IMR-90 (cell line): ENCODE measurements at regions not wholly inside any gene's neighbourhood (a gene's known extent, or its start where the extent isn't known, plus 50 kb on each side); places are given as distances from the start of the nearest gene placed in this dataset.

Experiments
- ATAC-seq: fragments of 200-7000 bp; cut with Tn5 transposase; 2 replicates; pipeline ENCODE4 v1.9.1; 2020; ENCODE audit warnings: low read depth, mild to moderate bottlenecking, moderate library complexity
- BruUV-seq: library from RNA; stranded (reverse); fragments of 400-500 nt; replicated peaks from 2 replicates; lab custom pipeline; 2021; lab: Mats Ljungman, UMichigan
- CTCF ChIA-PET: fragments of 300-600 bp; formaldehyde crosslinking; extraction: SDS; loops from one replicate; lab custom pipeline; 2021; ENCODE audit warnings: antibody characterized with exemption; lab: Yijun Ruan, JAX
- POLR2A ChIA-PET: fragments of 300-600 bp; sonication (Branson Sonifier 250); formaldehyde crosslinking; loops from one replicate; lab custom pipeline; 2022; ENCODE audit warnings: antibody characterized with exemption; ENCODE audit not compliant: unreplicated experiment; lab: Charles Lee
- DNase-seq: peaks from one replicate; pipeline ENCODE4 v3.0.0; 2013
- H2AFZ ChIP-seq: replicated peaks from 2 replicates; pipeline ENCODE3; 2013; ENCODE audit warnings: low read length, mild to moderate bottlenecking; ENCODE audit not compliant: poor library complexity
- H2AK5ac ChIP-seq: 2 replicates; pipeline ENCODE4 v1.6.1; 2013; ENCODE audit warnings: low read depth, low read length, inconsistent platforms
- H2AK9ac ChIP-seq: replicated peaks from 2 replicates; pipeline ENCODE3; 2013; ENCODE audit warnings: mild to moderate bottlenecking, low read depth, low read length, moderate library complexity; ENCODE audit not compliant: poor library complexity
- H2BK120ac ChIP-seq: 2 replicates; pipeline ENCODE4 v1.6.1; 2013; ENCODE audit warnings: low read depth, low read length, inconsistent platforms
- H2BK15ac ChIP-seq: 3 replicates; pipeline ENCODE4 v1.6.1; 2013; ENCODE audit warnings: low read depth, low read length, inconsistent platforms
- H2BK20ac ChIP-seq: 2 replicates; pipeline ENCODE4 v1.6.1; 2013; ENCODE audit warnings: low read depth, mild to moderate bottlenecking, inconsistent platforms, low read length, moderate library complexity
- H2BK5ac ChIP-seq: 2 replicates; pipeline ENCODE4 v1.6.1; 2013; ENCODE audit warnings: mild to moderate bottlenecking, low read depth, low read length, inconsistent platforms; ENCODE audit not compliant: poor library complexity, severe bottlenecking
- H3K14ac ChIP-seq: replicated peaks from 2 replicates; pipeline ENCODE4 v1.6.1; 2013; ENCODE audit warnings: low read depth, low read length, inconsistent platforms
- H3K18ac ChIP-seq: 2 replicates; pipeline ENCODE4 v1.6.1; 2013; ENCODE audit warnings: low read depth, low read length, control low read depth
- H3K23ac ChIP-seq: 2 replicates; pipeline ENCODE4 v1.6.1; 2013; ENCODE audit warnings: low read depth, low read length, inconsistent platforms
- H3K27ac ChIP-seq: 2 replicates; pipeline ENCODE4 v1.5.1; 2013; ENCODE audit warnings: mild to moderate bottlenecking, control low read depth, low read length; ENCODE audit not compliant: insufficient read depth
- H3K27me3 ChIP-seq: 2 replicates; pipeline ENCODE4 v1.6.1; 2013; ENCODE audit warnings: low read length; ENCODE audit not compliant: control insufficient read depth, insufficient read depth
- H3K36me3 ChIP-seq: 2 replicates; pipeline ENCODE4 v1.6.1; 2013; ENCODE audit warnings: low read length, mixed read lengths; ENCODE audit not compliant: control insufficient read depth, insufficient read depth
- H3K4ac ChIP-seq: 2 replicates; pipeline ENCODE4 v1.6.1; 2013; ENCODE audit warnings: low read depth, low read length, inconsistent platforms
- H3K4me1 ChIP-seq: 2 replicates; pipeline ENCODE4 v1.6.1; 2013; ENCODE audit warnings: low read length, mixed read lengths; ENCODE audit not compliant: control insufficient read depth, insufficient read depth
- H3K4me2 ChIP-seq: 2 replicates; pipeline ENCODE4 v1.6.1; 2013; ENCODE audit warnings: low read depth, mild to moderate bottlenecking, control low read depth, low read length, moderate library complexity
- H3K4me3 ChIP-seq: 2 replicates; pipeline ENCODE4 v1.5.1; 2013; ENCODE audit warnings: low read depth, mild to moderate bottlenecking, control low read depth, low read length, moderate library complexity; ENCODE audit not compliant: insufficient read depth
- H3K56ac ChIP-seq: 2 replicates; pipeline ENCODE4 v1.6.1; 2013; ENCODE audit warnings: low read length, inconsistent platforms; ENCODE audit not compliant: insufficient read depth; ENCODE audit errors: extremely low read depth
- H3K79me1 ChIP-seq, 2 experiments: 2 replicates each; pipeline ENCODE4 v1.6.1; 2013; ENCODE audit warnings: low read length in 2 of 2, inconsistent platforms in 1 of 2, low read depth in 1 of 2
- H3K9ac ChIP-seq: 2 replicates; pipeline ENCODE4 v1.6.1; 2013; ENCODE audit warnings: low read depth, low read length, control low read depth
- H3K9me1 ChIP-seq: 2 replicates; pipeline ENCODE4 v1.6.1; 2013; ENCODE audit warnings: low read length, inconsistent platforms; ENCODE audit not compliant: insufficient read depth
- H3K9me3 ChIP-seq: 2 replicates; pipeline ENCODE4 v1.6.1; 2013; ENCODE audit warnings: low read length; ENCODE audit not compliant: control insufficient read depth, insufficient read depth
- H4K20me1 ChIP-seq: 2 replicates; pipeline ENCODE4 v1.6.1; 2013; ENCODE audit warnings: low read length, inconsistent platforms; ENCODE audit not compliant: insufficient read depth
- H4K5ac ChIP-seq: 2 replicates; pipeline ENCODE4 v1.6.1; 2013; ENCODE audit warnings: mild to moderate bottlenecking, low read depth, low read length, control low read depth
- H4K8ac ChIP-seq, 2 experiments: 2 replicates each; pipeline ENCODE4 v1.6.1; 2013; ENCODE audit warnings: low read depth in 2 of 2, low read length in 2 of 2, control low read depth in 1 of 2, inconsistent platforms in 1 of 2
- H4K91ac ChIP-seq: 2 replicates; pipeline ENCODE4 v1.6.1; 2013; ENCODE audit warnings: low read depth, low read length, inconsistent platforms; ENCODE audit not compliant: insufficient read depth
- BHLHE40 ChIP-seq: fragments of 150-350 bp; IDR thresholded peaks from 2 replicates; pipeline ENCODE4 v1.6.1; 2016; ENCODE audit warnings: mild to moderate bottlenecking, low read depth, low read length
- MXI1 ChIP-seq: IDR thresholded peaks from 2 replicates; pipeline ENCODE4 v1.6.1; 2012; ENCODE audit warnings: low read depth, mild to moderate bottlenecking, low read length, moderate library complexity, borderline replicate concordance
- WGBS, 2 experiments: methylation state at CpG; one replicate each; pipeline versions ENCODE4 v1.1.5 to v1.1.7; 2013; ENCODE audit warnings: missing lambda C conversion rate in 2 of 2; ENCODE audit not compliant: insufficient read length in 1 of 2; ENCODE audit errors: extremely low coverage in 2 of 2; 5-methylcytosine and 5-hydroxymethylcytosine counted together
- dilution Hi-C: fragments of 300-500 bp; cut with HindIII; formaldehyde crosslinking; loops from one replicate; pipeline ENCODE4 v1.14.3; 2018; ENCODE audit warnings: low sequenced_read_pairs; ENCODE audit not compliant: unreplicated experiment
- in situ Hi-C: fragments of 300-500 bp; cut with MboI; formaldehyde crosslinking; loops from 3 replicates; pipeline ENCODE4 v1.14.3; 2019; ENCODE audit warnings: low sequenced_read_pairs, inconsistent platforms, mixed read lengths
- intact Hi-C: fragments of 100-400 bp; cut with micrococcal nuclease; formaldehyde crosslinking; loops from 2 replicates; pipeline ENCODE4 v1.10.0; 2022

DNA sequence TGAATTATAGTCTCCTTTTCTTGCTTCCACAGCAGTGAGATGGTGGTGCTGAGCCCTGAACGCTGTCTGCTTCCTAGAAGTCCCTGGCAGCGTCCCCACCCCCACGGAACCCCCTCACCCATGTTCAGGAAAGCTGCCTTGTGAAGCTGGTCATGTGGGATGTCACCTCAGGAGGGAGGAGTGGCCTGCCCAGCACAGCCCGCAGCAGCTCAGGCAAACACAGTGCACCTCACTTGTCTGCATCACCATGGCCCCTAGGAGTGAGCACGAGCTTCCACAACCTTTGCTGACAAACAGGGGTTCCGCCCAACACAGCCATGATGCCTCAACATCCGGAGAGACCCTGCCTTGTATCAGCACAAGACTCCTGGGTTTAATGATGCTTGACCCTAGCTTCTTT lies 508.9 kb downstream of the RPS24 start (continued):
- no peak for TF ChIP-seq MXI1

- Histone ChIP-seq H3K9me3 (no peaks in the 10 kb centered on the region), H3K23ac (peak overlapping the region; percentile 85), H3K14ac (peak overlapping the region; percentile 87), H3K27me3 (peaks cover 3% of the 10 kb centered on the region; the same call in 1 of the 2 replicates), H2AK9ac (peak overlapping the region; percentile 74), H2AFZ (peak overlapping the region; percentile 53), H3K56ac (no peak overlapping the region), H3K4ac (peak overlapping the region; percentile 84), H3K9ac (no peak overlapping the region), H4K20me1 (no peaks in the 10 kb centered on the region; the same call in 1 of the 2 replicates), H3K36me3 (no peaks in the 10 kb centered on the region), H3K27ac (peak overlapping the region; percentile 74; the same call in 1 of the 2 replicates), H3K18ac (peak overlapping the region; percentile 43), H2BK20ac (peak overlapping the region; percentile 75), H3K4me3 (no peak overlapping the region), H2AK5ac (peak overlapping the region; percentile 96), H2BK15ac (peak overlapping the region; percentile 77; the same call in 1 of the 3 replicates), H3K79me1 (no peaks in the 10 kb centered on the region), H3K9me1 (peaks cover 25% of the 10 kb centered on the region), H4K5ac (peak overlapping the region; percentile 62), H3K4me1 (peaks cover 36% of the 10 kb centered on the region), H4K91ac (peak overlapping the region; percentile 80), H4K8ac (peak overlapping the region; percentile 74 to 79; a peak in 2 of 4 replicates), H3K4me2 (peak overlapping the region; percentile 23; the same call in 1 of the 2 replicates), H2BK5ac (peak overlapping the region; percentile 20), H2BK120ac (peak overlapping the region; percentile 95)
- no peak for DNase-seq
- no CpG with 5 or more reads among the region's 9 CpGs for WGBS, 2 experiments
- TF ChIP-seq BHLHE40: no peak
- ChIA-PET POLR2A (no interaction called here), CTCF (interaction anchor here (0.7 to 0.9 kb wide), 2 partner anchors 10 to 496 kb away, joined by 3 read pairs; no protein-coding TSS in a partner anchor)
- in situ Hi-C loops: no loop called here
- BruUV-seq: no TSS peak
- intact Hi-C loops: no loop called here
- no peak for ATAC-seq
- dilution Hi-C loops: no loop called here
These were observed 509.5 kb downstream of the RPS24 start for GRCh38 chr10:78543031-78543748.
